Colonic mucosa (tissue), 4 donors: ENCODE measurements at regions not wholly inside any gene's neighbourhood (a gene's known extent, or its start where the extent isn't known, plus 50 kb on each side); places are given as distances from the start of the nearest gene placed in this dataset.

Source experiments
- DNase-seq: peaks from one replicate; pipeline ENCODE4 v3.0.0-alpha.2; 2020
- H3K27ac ChIP-seq: fragments of 200-600 bp; one replicate; pipeline ENCODE4 v1.8.0; 2021
- H3K27me3 ChIP-seq: fragments of 200-600 bp; one replicate; pipeline ENCODE4 v1.8.0; 2021
- H3K36me3 ChIP-seq: fragments of 200-600 bp; one replicate; pipeline ENCODE4 v1.8.0; 2021
- H3K4me1 ChIP-seq: fragments of 200-600 bp; one replicate; pipeline ENCODE4 v1.8.0; 2021; ENCODE audit warnings: mild to moderate bottlenecking
- H3K4me3 ChIP-seq: fragments of 200-600 bp; one replicate; pipeline ENCODE4 v1.8.0; 2021
- H3K9ac ChIP-seq, 2 donors: one replicate each; pipeline ENCODE4 v1.7.0; 2013; ENCODE audit warnings: control low read depth in 2 of 2, low read depth in 2 of 2, low read length in 2 of 2
- H3K9me3 ChIP-seq: fragments of 200-600 bp; one replicate; pipeline ENCODE4 v1.8.0; 2021
- CTCF ChIP-seq: fragments of 200-600 bp; IDR thresholded peaks from one replicate; pipeline ENCODE4 v1.8.0; 2022; ENCODE audit warnings: antibody characterized with exemption, mild to moderate bottlenecking
- intact Hi-C: fragments of 100-400 bp; cut with DNase I; formaldehyde crosslinking; loops from one replicate; pipeline ENCODE4 v1.14.1; 2022
- donor health status: healthy.
- donor health status: DM: no; HTN: no; CAD: no.
- donor health status: DM: no; HTN: no; CAD: no.

- Histone ChIP-seq H3K36me3 (no peaks in the 10 kb centered on the region), H3K27ac (no peak overlapping the region), H3K27me3 (no peaks in the 10 kb centered on the region), H3K9me3 (no peaks in the 10 kb centered on the region), H3K9ac (no peak overlapping the region), H3K4me3 (no peak overlapping the region), H3K4me1 (no peaks in the 10 kb centered on the region)
- intact Hi-C loops = no loop called here
- no peak for DNase-seq
- TF ChIP-seq CTCF = no peak
These were observed 57.7 kb downstream of the LRRC30 start for GRCh38 chr18:7288544-7288943.

- Histone ChIP-seq H3K36me3 (no peaks in the 10 kb centered on the region), H3K27me3 (no peaks in the 10 kb centered on the region), H3K4me3 (no peak overlapping the region), H3K4me1 (no peaks in the 10 kb centered on the region), H3K9me3 (no peaks in the 10 kb centered on the region), H3K27ac (no peak overlapping the region), H3K9ac (no peak overlapping the region)
- intact Hi-C loops = no loop called here
- no peak for TF ChIP-seq CTCF
- no peak for DNase-seq
These were observed 59.2 kb downstream of the LRRC30 start for GRCh38 chr18:7290077-7290476.

- no peaks in the 10 kb centered on the region for H3K27me3 ChIP-seq
- no peak overlapping the region for H3K9ac ChIP-seq
- no peak overlapping the region for H3K27ac ChIP-seq
- H3K4me3 ChIP-seq = no peak overlapping the region
- intact Hi-C loops = no loop called here
- no peak for TF ChIP-seq CTCF
- H3K9me3 ChIP-seq = no peaks in the 10 kb centered on the region
- no peaks in the 10 kb centered on the region for H3K4me1 ChIP-seq
- DNase-seq = no peak
- H3K36me3 ChIP-seq = no peaks in the 10 kb centered on the region
These were observed 60.2 kb downstream of the LRRC30 start for GRCh38 chr18:7291046-7291445.

GRCh38 chr18:7298149-7298548 is 67.3 kb downstream of the LRRC30 start:
- H3K4me3 ChIP-seq = no peak overlapping the region
- H3K9me3 ChIP-seq = no peaks in the 10 kb centered on the region
- intact Hi-C loops = no loop called here

GRCh38 chr18:7301094-7301493 is 70.2 kb downstream of the LRRC30 start:
- Histone ChIP-seq H3K9me3 (no peaks in the 10 kb centered on the region), H3K4me1 (no peaks in the 10 kb centered on the region), H3K4me3 (no peak overlapping the region), H3K9ac (no peak overlapping the region), H3K36me3 (no peaks in the 10 kb centered on the region), H3K27me3 (no peaks in the 10 kb centered on the region), H3K27ac (no peak overlapping the region)
- no peak for TF ChIP-seq CTCF
- intact Hi-C loops = no loop called here
- DNase-seq = no peak

More at GRCh38 chr18:7298149-7298548, 67.3 kb downstream of the LRRC30 start:
- Histone ChIP-seq H3K4me1 (no peaks in the 10 kb centered on the region), H3K27me3 (no peaks in the 10 kb centered on the region), H3K27ac (no peak overlapping the region), H3K36me3 (no peaks in the 10 kb centered on the region), H3K9ac (no peak overlapping the region)
- no peak for TF ChIP-seq CTCF
- DNase-seq = no peak
